ENCODE measurements at regions not wholly inside any gene's neighbourhood (a gene's known extent, or its start where the extent isn't known, plus 50 kb on each side); places are given as distances from the start of the nearest gene placed in this dataset.

DNA sequence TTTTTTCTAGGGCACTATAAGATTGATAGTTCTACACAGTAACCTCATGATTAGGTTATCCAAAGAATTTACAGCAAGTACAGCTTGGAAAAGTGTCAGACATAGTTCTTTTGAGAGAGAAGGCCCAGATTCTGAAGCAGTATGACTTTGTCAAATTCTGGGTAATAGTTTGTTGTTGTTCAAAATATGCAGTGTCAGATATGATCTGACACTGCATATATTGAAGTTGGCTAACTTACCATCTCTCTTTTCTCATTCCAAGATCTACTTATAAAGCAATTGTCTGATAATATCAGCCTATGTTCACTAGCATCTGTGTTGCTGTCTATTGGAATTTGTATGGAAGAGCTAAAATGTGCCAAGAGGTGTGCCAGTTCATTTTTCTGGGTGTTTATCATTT, 160.1 kb downstream of the CTH start:
- no peak for ATAC-seq
- Histone ChIP-seq H3K4me3 (no peak overlapping the region), H3K27ac (no peak overlapping the region), H3K36me3 (no peaks in the 10 kb centered on the region), H3K27me3 (no peaks in the 10 kb centered on the region), H3K4me1 (no peaks in the 10 kb centered on the region), H3K9me3 (no peaks in the 10 kb centered on the region)
- TF ChIP-seq POLR2AphosphoS5 (IDR thresholded peaks at IDR 0.05) (no peak), POLR2A (IDR thresholded peaks at IDR 0.05) (no peak), EP300 (IDR thresholded peaks at IDR 0.05) (no peak)
- TF ChIP-seq, protein P1, sequence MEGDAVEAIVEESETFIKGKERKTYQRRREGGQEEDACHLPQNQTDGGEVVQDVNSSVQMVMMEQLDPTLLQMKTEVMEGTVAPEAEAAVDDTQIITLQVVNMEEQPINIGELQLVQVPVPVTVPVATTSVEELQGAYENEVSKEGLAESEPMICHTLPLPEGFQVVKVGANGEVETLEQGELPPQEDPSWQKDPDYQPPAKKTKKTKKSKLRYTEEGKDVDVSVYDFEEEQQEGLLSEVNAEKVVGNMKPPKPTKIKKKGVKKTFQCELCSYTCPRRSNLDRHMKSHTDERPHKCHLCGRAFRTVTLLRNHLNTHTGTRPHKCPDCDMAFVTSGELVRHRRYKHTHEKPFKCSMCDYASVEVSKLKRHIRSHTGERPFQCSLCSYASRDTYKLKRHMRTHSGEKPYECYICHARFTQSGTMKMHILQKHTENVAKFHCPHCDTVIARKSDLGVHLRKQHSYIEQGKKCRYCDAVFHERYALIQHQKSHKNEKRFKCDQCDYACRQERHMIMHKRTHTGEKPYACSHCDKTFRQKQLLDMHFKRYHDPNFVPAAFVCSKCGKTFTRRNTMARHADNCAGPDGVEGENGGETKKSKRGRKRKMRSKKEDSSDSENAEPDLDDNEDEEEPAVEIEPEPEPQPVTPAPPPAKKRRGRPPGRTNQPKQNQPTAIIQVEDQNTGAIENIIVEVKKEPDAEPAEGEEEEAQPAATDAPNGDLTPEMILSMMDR (IDR thresholded peaks at IDR 0.05) = no peak

DNA sequence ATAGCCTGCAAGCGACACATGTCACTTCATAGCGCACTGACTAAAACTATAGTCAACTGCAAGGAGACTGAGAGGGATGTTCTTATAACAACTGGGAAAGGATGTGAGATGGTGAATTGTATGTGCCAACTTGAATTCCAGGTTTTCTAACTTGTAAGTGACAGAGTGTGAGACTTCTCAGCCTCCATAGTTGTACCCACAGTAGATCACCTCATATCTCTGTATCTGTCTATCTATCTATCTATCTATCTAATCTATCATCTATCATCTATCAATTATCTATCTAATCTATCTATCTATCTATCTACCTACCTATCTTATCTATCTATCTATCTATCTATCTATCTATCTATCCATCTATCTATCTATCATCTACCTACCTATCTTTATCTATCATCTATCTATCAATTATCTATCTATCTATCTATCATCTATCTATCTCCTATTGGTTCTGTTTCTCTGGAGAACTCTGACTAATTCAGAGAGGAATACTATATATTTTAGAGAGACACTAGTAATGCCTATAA, 162.3 kb downstream of the CTH start:
- Histone ChIP-seq H3K9me3 (no peaks in the 10 kb centered on the region), H3K4me1 (no peaks in the 10 kb centered on the region), H3K27ac (no peak overlapping the region), H3K27me3 (no peaks in the 10 kb centered on the region), H3K4me3 (no peak overlapping the region), H3K36me3 (no peaks in the 10 kb centered on the region)
- TF ChIP-seq EP300 (IDR thresholded peaks at IDR 0.05) (no peak), POLR2AphosphoS5 (IDR thresholded peaks at IDR 0.05) (no peak), POLR2A (IDR thresholded peaks at IDR 0.05) (no peak)
- TF ChIP-seq, protein P1 (IDR thresholded peaks at IDR 0.05) = no peak
- ATAC-seq = no peak
- 78 to 95% methylated on average over 2 of the region's 2 CpGs for WGBS, 2 donors (ENCODE audit: low coverage in 1 of 2)

DNA sequence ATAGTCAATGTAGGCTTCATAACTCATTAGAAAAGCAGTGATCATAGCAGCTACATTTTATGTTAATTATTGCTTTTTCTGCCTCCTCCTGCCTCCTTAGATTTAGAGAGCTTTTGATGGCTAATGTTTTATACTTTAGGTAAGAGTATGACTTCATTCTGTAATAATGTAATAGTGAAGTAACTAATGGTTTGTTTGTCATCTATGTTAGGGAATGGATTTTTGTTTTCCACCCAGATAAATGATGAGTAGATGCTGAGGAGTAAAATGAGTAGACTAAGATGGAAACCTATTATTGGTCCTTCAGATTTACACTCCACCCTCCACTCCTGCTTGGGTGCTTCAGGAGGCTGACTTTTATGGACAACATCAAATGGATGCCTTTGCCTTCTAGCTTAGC, 170.6 kb downstream of the CTH start:
- no peaks in the 10 kb centered on the region for H3K9me3 ChIP-seq
- H3K27ac ChIP-seq = no peak overlapping the region
- ATAC-seq = no peak
- no peak for TF ChIP-seq EP300 (IDR thresholded peaks at IDR 0.05)
- TF ChIP-seq, protein P1 (IDR thresholded peaks at IDR 0.05) = no peak
- TF ChIP-seq POLR2A (IDR thresholded peaks at IDR 0.05) = no peak
- no peak for TF ChIP-seq POLR2AphosphoS5 (IDR thresholded peaks at IDR 0.05)
- no peaks in the 10 kb centered on the region for H3K4me1 ChIP-seq
- no peak overlapping the region for H3K4me3 ChIP-seq
- H3K27me3 ChIP-seq = no peaks in the 10 kb centered on the region
- no peaks in the 10 kb centered on the region for H3K36me3 ChIP-seq

DNA sequence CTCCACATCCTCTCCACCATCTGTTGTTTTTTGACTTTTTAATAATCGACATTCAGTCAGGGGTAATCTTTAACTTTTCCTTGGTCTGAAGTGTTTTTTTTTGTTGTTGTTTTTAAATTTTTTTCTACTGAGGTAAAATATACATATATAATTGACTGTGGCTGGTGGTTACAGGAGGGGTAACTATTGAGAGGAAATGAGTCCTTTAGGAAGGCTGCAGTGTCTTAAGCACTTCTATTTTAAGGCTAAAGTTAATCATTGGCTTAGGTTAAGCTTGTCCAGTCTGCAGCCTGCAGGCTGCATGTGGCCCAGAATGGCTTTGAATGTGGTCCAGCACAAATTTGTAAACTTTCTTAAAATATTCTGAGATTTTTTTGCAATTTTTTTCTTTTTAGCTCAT, 172.5 kb downstream of the CTH start:
- 95 to 100% methylated on average over 1 of the region's 1 CpG for WGBS, 2 donors (ENCODE audit: low coverage in 1 of 2)
- no peak for TF ChIP-seq POLR2A (IDR thresholded peaks at IDR 0.05)
- TF ChIP-seq, protein P1 (IDR thresholded peaks at IDR 0.05) = no peak
- ATAC-seq = no peak

DNA sequence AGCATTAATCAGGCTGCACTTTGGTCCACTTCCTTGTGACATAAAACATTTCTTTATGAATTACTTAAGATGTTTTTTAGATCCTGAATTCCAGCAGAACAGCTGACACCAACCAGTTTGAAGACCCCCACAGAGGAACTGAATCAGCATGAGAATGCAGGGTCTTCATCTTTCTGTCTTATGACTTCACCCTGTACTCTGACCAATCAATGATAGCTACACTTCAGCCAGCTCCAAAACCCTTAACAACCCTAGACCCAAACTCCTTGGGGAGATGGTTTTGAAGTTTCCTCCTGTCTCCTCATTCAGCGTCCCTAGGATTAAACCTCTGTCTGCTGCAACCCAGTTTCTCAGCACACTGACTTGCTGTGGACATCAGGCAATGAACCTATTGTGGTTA, 175.0 kb downstream of the CTH start:
- Histone ChIP-seq H3K4me1 (no peaks in the 10 kb centered on the region), H3K27me3 (no peaks in the 10 kb centered on the region), H3K36me3 (no peaks in the 10 kb centered on the region), H3K27ac (no peak overlapping the region), H3K4me3 (no peak overlapping the region), H3K9me3 (no peaks in the 10 kb centered on the region)
- no peak for ATAC-seq
- WGBS, 2 donors (ENCODE audit: low coverage in 1 of 2) = 75% methylated on average over 1 of the region's 1 CpG; no CpG with 5 or more reads in 1 of the 2 donors
- no peak for TF ChIP-seq POLR2A (IDR thresholded peaks at IDR 0.05)
- TF ChIP-seq POLR2AphosphoS5 (IDR thresholded peaks at IDR 0.05) = no peak
- TF ChIP-seq, protein P1 (IDR thresholded peaks at IDR 0.05) = no peak
- no peak for TF ChIP-seq EP300 (IDR thresholded peaks at IDR 0.05)

More for the DNA sequence above, 172.5 kb downstream of the CTH start:
- Histone ChIP-seq H3K27ac (no peak overlapping the region), H3K36me3 (no peaks in the 10 kb centered on the region), H3K4me1 (no peaks in the 10 kb centered on the region), H3K9me3 (no peaks in the 10 kb centered on the region), H3K27me3 (no peaks in the 10 kb centered on the region), H3K4me3 (no peak overlapping the region)

Data from gastroesophageal sphincter (tissue), 4 donors.